ENCODE measurements at regions not wholly inside any gene's neighbourhood (a gene's known extent, or its start where the extent isn't known, plus 50 kb on each side); places are given as distances from the start of the nearest gene placed in this dataset.

GRCh38 chr3:187987187-187987586 is 166.8 kb upstream of the LPP start:
- no peak overlapping the region for H3K27ac ChIP-seq
- TF ChIP-seq CTCF (conservative IDR thresholded peaks at IDR 0.05), result no peak
- no peak for TF ChIP-seq ZFX (IDR thresholded peaks at IDR 0.05)

GRCh38 chr3:187987924-187988323 is 166.0 kb upstream of the LPP start:
- H3K27ac ChIP-seq, result no peak overlapping the region
- TF ChIP-seq CTCF (conservative IDR thresholded peaks at IDR 0.05) (no peak), ZFX (IDR thresholded peaks at IDR 0.05) (no peak)

GRCh38 chr3:187989575-187990153 is 164.3 kb upstream of the LPP start:
- H3K27ac ChIP-seq, result no peak overlapping the region
- TF ChIP-seq CTCF (conservative IDR thresholded peaks at IDR 0.05) (no peak), ZFX (IDR thresholded peaks at IDR 0.05) (no peak)

- no peak overlapping the region for H3K27ac ChIP-seq
- TF ChIP-seq CTCF (conservative IDR thresholded peaks at IDR 0.05) (no peak), ZFX (IDR thresholded peaks at IDR 0.05) (no peak)
These were observed 161.3 kb upstream of the LPP start for GRCh38 chr3:187992609-187993008.

GRCh38 chr3:187994221-187995042 is 159.5 kb upstream of the LPP start:
- H3K27ac ChIP-seq, result no peak overlapping the region
- TF ChIP-seq CTCF (conservative IDR thresholded peaks at IDR 0.05) (no peak), ZFX (IDR thresholded peaks at IDR 0.05) (no peak)

GRCh38 chr3:187995043-187995400 is 158.9 kb upstream of the LPP start:
- no peak for TF ChIP-seq ZFX (IDR thresholded peaks at IDR 0.05)
- TF ChIP-seq CTCF (conservative IDR thresholded peaks at IDR 0.05), result no peak
- no peak overlapping the region for H3K27ac ChIP-seq

- H3K27ac ChIP-seq, result no peak overlapping the region
- TF ChIP-seq CTCF (conservative IDR thresholded peaks at IDR 0.05) (no peak), ZFX (IDR thresholded peaks at IDR 0.05) (no peak)
These were observed 158.3 kb upstream of the LPP start for GRCh38 chr3:187995667-187996066.
